ENCODE measurements at regions not wholly inside any gene's neighbourhood (a gene's known extent, or its start where the extent isn't known, plus 50 kb on each side); places are given as distances from the start of the nearest gene placed in this dataset.
"Not testable (repeated sequence)": the region's sequence is repeated elsewhere in the genome, so short reads cannot be mapped to it uniquely, and the experiment has no call there.

GRCh38 chr9:110011628-110012320 lies 196.2 kb downstream of the C9orf152 start:
- Histone ChIP-seq H3K27me3 (ENCODE audit: insufficient read depth, low read length) (no peaks in the 10 kb centered on the region), H3K27ac (ENCODE audit: low read depth, low read length) (no peak overlapping the region), H3K4me1 (ENCODE audit: insufficient read depth, low read length) (peaks cover 12% of the 10 kb centered on the region), H3K36me3 (ENCODE audit: insufficient read depth, low read length) (no peaks in the 10 kb centered on the region), H3K4me3 (ENCODE audit: low read length) (no peak overlapping the region), H3K9me3 (ENCODE audit: insufficient read depth, low read depth, low read length) (no peaks in the 10 kb centered on the region), H3K9ac (ENCODE audit: low read depth, low read length) (no peak overlapping the region)
- WGBS = 99% methylated on average over 11 of the region's 12 CpGs

- no peak overlapping the region for H3K9ac ChIP-seq (ENCODE audit: low read depth, low read length)
- no peaks in the 10 kb centered on the region for H3K36me3 ChIP-seq (ENCODE audit: insufficient read depth, low read length)
- H3K27ac ChIP-seq (ENCODE audit: low read depth, low read length) = no peak overlapping the region
- 80% methylated on average over 1 of the region's 1 CpG for WGBS
- no peaks in the 10 kb centered on the region for H3K27me3 ChIP-seq (ENCODE audit: insufficient read depth, low read length)
- peaks cover 12% of the 10 kb centered on the region for H3K4me1 ChIP-seq (ENCODE audit: insufficient read depth, low read length)
- H3K4me3 ChIP-seq (ENCODE audit: low read length) = no peak overlapping the region
- no peaks in the 10 kb centered on the region for H3K9me3 ChIP-seq (ENCODE audit: insufficient read depth, low read depth, low read length)
Measured at GRCh38 chr9:110013064-110013463, 194.9 kb downstream of the C9orf152 start.

- Histone ChIP-seq H3K36me3 (ENCODE audit: insufficient read depth, low read length) (no peaks in the 10 kb centered on the region), H3K27ac (ENCODE audit: low read depth, low read length) (no peak overlapping the region), H3K4me3 (ENCODE audit: low read length) (no peak overlapping the region), H3K27me3 (ENCODE audit: insufficient read depth, low read length) (no peaks in the 10 kb centered on the region), H3K9ac (ENCODE audit: low read depth, low read length) (no peak overlapping the region), H3K4me1 (ENCODE audit: insufficient read depth, low read length) (peaks cover 12% of the 10 kb centered on the region), H3K9me3 (ENCODE audit: insufficient read depth, low read depth, low read length) (no peaks in the 10 kb centered on the region)
- 86% methylated on average over 5 of the region's 5 CpGs for WGBS
Measured at GRCh38 chr9:110015759-110016158, 192.2 kb downstream of the C9orf152 start.

GRCh38 chr9:110016340-110016739 lies 191.6 kb downstream of the C9orf152 start:
- Histone ChIP-seq H3K27ac (ENCODE audit: low read depth, low read length) (no peak overlapping the region), H3K9ac (ENCODE audit: low read depth, low read length) (no peak overlapping the region), H3K36me3 (ENCODE audit: insufficient read depth, low read length) (no peaks in the 10 kb centered on the region), H3K27me3 (ENCODE audit: insufficient read depth, low read length) (no peaks in the 10 kb centered on the region), H3K9me3 (ENCODE audit: insufficient read depth, low read depth, low read length) (no peaks in the 10 kb centered on the region), H3K4me1 (ENCODE audit: insufficient read depth, low read length) (peaks cover 12% of the 10 kb centered on the region), H3K4me3 (ENCODE audit: low read length) (no peak overlapping the region)
- 82% methylated on average over 2 of the region's 2 CpGs for WGBS

GRCh38 chr9:110020216-110020615 lies 187.7 kb downstream of the C9orf152 start:
- not testable (repeated sequence) for H3K9ac ChIP-seq (ENCODE audit: low read depth, low read length); H3K9me3 ChIP-seq (ENCODE audit: insufficient read depth, low read depth, low read length); H3K36me3 ChIP-seq (ENCODE audit: insufficient read depth, low read length); H3K27me3 ChIP-seq (ENCODE audit: insufficient read depth, low read length); H3K27ac ChIP-seq (ENCODE audit: low read depth, low read length); H3K4me3 ChIP-seq (ENCODE audit: low read length)
- peaks cover 12% of the 10 kb centered on the region for H3K4me1 ChIP-seq (ENCODE audit: insufficient read depth, low read length)
- WGBS = 91% methylated on average over 4 of the region's 4 CpGs

GRCh38 chr9:110021891-110022290 lies 186.1 kb downstream of the C9orf152 start:
- no peak overlapping the region for H3K27ac ChIP-seq (ENCODE audit: low read depth, low read length)
- H3K9ac ChIP-seq (ENCODE audit: low read depth, low read length) = no peak overlapping the region
- no peaks in the 10 kb centered on the region; the same call in 1 of the 2 replicates for H3K4me1 ChIP-seq (ENCODE audit: insufficient read depth, low read length)
- 95% methylated on average over 2 of the region's 2 CpGs for WGBS
- no peaks in the 10 kb centered on the region for H3K27me3 ChIP-seq (ENCODE audit: insufficient read depth, low read length)
- no peak overlapping the region for H3K4me3 ChIP-seq (ENCODE audit: low read length)
- no peaks in the 10 kb centered on the region for H3K9me3 ChIP-seq (ENCODE audit: insufficient read depth, low read depth, low read length)
- H3K36me3 ChIP-seq (ENCODE audit: insufficient read depth, low read length) = no peaks in the 10 kb centered on the region

- H3K27me3 ChIP-seq (ENCODE audit: insufficient read depth, low read length); H3K9ac ChIP-seq (ENCODE audit: low read depth, low read length); H3K36me3 ChIP-seq (ENCODE audit: insufficient read depth, low read length); H3K27ac ChIP-seq (ENCODE audit: low read depth, low read length); H3K4me3 ChIP-seq (ENCODE audit: low read length); H3K9me3 ChIP-seq (ENCODE audit: insufficient read depth, low read depth, low read length): not testable (repeated sequence)
- WGBS = 97% methylated on average over 7 of the region's 8 CpGs
- H3K4me1 ChIP-seq (ENCODE audit: insufficient read depth, low read length) = peaks cover 13% of the 10 kb centered on the region; the same call in 1 of the 2 replicates
Measured at GRCh38 chr9:110023221-110023620, 184.7 kb downstream of the C9orf152 start.

- H3K9ac ChIP-seq (ENCODE audit: low read depth, low read length) = no peak overlapping the region
- WGBS = 88% methylated on average over 4 of the region's 4 CpGs
- no peaks in the 10 kb centered on the region for H3K27me3 ChIP-seq (ENCODE audit: insufficient read depth, low read length)
- peaks cover 30% of the 10 kb centered on the region; the same call in 1 of the 2 replicates for H3K4me1 ChIP-seq (ENCODE audit: insufficient read depth, low read length)
- H3K36me3 ChIP-seq (ENCODE audit: insufficient read depth, low read length) = no peaks in the 10 kb centered on the region
- no peak overlapping the region for H3K4me3 ChIP-seq (ENCODE audit: low read length)
- no peak overlapping the region for H3K27ac ChIP-seq (ENCODE audit: low read depth, low read length)
- H3K9me3 ChIP-seq (ENCODE audit: insufficient read depth, low read depth, low read length) = no peaks in the 10 kb centered on the region
Measured at GRCh38 chr9:110025551-110026170, 182.3 kb downstream of the C9orf152 start.

GRCh38 chr9:110027671-110028081 lies 180.3 kb downstream of the C9orf152 start:
- no peaks in the 10 kb centered on the region for H3K9me3 ChIP-seq (ENCODE audit: insufficient read depth, low read depth, low read length)
- no peak overlapping the region for H3K9ac ChIP-seq (ENCODE audit: low read depth, low read length)
- H3K4me3 ChIP-seq (ENCODE audit: low read length) = no peak overlapping the region
- H3K27me3 ChIP-seq (ENCODE audit: insufficient read depth, low read length) = no peaks in the 10 kb centered on the region
- no peaks in the 10 kb centered on the region for H3K36me3 ChIP-seq (ENCODE audit: insufficient read depth, low read length)
- H3K27ac ChIP-seq (ENCODE audit: low read depth, low read length) = peak overlapping the region; percentile 59
- WGBS = 49% methylated on average over 6 of the region's 6 CpGs
- peaks cover 30% of the 10 kb centered on the region; the same call in 1 of the 2 replicates for H3K4me1 ChIP-seq (ENCODE audit: insufficient read depth, low read length)

- Histone ChIP-seq H3K27ac (ENCODE audit: low read depth, low read length) (peak overlapping the region; percentile 48; the same call in 1 of the 2 replicates), H3K9ac (ENCODE audit: low read depth, low read length) (no peak overlapping the region), H3K9me3 (ENCODE audit: insufficient read depth, low read depth, low read length) (no peaks in the 10 kb centered on the region), H3K27me3 (ENCODE audit: insufficient read depth, low read length) (no peaks in the 10 kb centered on the region), H3K4me1 (ENCODE audit: insufficient read depth, low read length) (peaks cover 30% of the 10 kb centered on the region; the same call in 1 of the 2 replicates), H3K4me3 (ENCODE audit: low read length) (no peak overlapping the region), H3K36me3 (ENCODE audit: insufficient read depth, low read length) (no peaks in the 10 kb centered on the region)
- 98% methylated on average over 5 of the region's 5 CpGs for WGBS
Measured at GRCh38 chr9:110028271-110028670, 179.7 kb downstream of the C9orf152 start.

- no peaks in the 10 kb centered on the region for H3K27me3 ChIP-seq (ENCODE audit: insufficient read depth, low read length)
- no peak overlapping the region for H3K9ac ChIP-seq (ENCODE audit: low read depth, low read length)
- 96% methylated on average over 2 of the region's 3 CpGs for WGBS
- no peaks in the 10 kb centered on the region for H3K36me3 ChIP-seq (ENCODE audit: insufficient read depth, low read length)
- no peak overlapping the region for H3K27ac ChIP-seq (ENCODE audit: low read depth, low read length)
- H3K4me1 ChIP-seq (ENCODE audit: insufficient read depth, low read length) = peaks cover 30% of the 10 kb centered on the region; the same call in 1 of the 2 replicates
- H3K9me3 ChIP-seq (ENCODE audit: insufficient read depth, low read depth, low read length) = no peaks in the 10 kb centered on the region
- no peak overlapping the region for H3K4me3 ChIP-seq (ENCODE audit: low read length)
Measured at GRCh38 chr9:110028676-110029075, 179.3 kb downstream of the C9orf152 start.
